ENCODE measurements at regions not wholly inside any gene's neighbourhood (a gene's known extent, or its start where the extent isn't known, plus 50 kb on each side); places are given as distances from the start of the nearest gene placed in this dataset.

DNA sequence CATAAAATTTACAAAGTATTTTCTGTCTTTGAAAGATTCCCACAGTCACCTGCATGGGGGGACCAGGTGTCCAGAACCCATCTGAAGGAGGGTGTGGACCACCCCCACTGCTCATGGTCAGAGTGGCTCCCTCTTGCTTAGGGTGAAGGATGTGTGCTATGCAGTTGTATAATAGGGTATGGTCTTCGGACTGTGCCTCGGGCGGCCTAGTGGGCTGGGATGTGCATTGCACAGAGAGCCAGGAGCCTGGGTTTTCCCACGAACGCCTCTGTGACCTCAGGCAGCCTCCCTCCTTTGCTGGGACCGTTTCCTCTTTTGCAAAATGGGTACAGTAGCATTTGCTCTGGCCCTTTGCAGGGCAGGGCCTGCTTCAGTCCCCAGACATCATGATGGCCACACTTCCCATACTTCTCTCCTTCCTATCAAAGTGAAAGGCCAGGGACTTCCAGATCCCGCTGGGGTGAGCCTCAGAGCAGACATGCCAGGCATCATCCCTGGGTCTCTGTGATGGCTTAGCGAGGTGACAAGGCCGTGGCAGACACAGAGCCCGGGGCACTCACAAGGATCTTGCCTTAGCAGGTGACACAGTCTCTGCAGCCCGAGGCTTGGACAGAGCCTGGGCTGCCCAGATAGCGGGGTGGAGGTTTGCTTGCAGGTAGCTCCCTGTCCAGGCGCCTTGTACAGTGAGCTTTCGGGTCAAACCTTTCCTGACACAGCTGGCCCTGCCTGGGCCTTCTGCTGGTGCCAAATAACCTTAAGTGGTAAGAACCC lies 59.4 kb upstream of the ZNF536 start:
- Histone ChIP-seq H3K4me2 (no peak overlapping the region), H3K9ac (no peak overlapping the region), H4K20me1 (ENCODE audit: insufficient read depth) (no peaks in the 10 kb centered on the region), H2AFZ (ENCODE audit: low read depth) (no peak overlapping the region), H3K9me3 (no peaks in the 10 kb centered on the region), H3F3A (replicated peaks; ENCODE audit: insufficient read depth) (no peaks in the 10 kb centered on the region), H3K27me3 (ENCODE audit: insufficient read depth) (no peaks in the 10 kb centered on the region), H3K36me3 (replicated peaks in 1 of 2; ENCODE audit: control insufficient read depth in 1 of 2, insufficient read depth in 2 of 2, low read length in 1 of 2) (no peaks in the 10 kb centered on the region), H3K79me2 (ENCODE audit: insufficient read depth) (no peaks in the 10 kb centered on the region), H3K9me2 (no peaks in the 10 kb centered on the region), H3K4me1 (ENCODE audit: control insufficient read depth in 1 of 2, insufficient read depth in 2 of 2, low read depth in 1 of 2, low read length in 1 of 2) (no peaks in the 10 kb centered on the region; a peak in 1 of 4 replicates), H3K27ac (ENCODE audit: low read depth in 2 of 2, low read length in 1 of 2) (no peak overlapping the region; a peak in 1 of 4 replicates), H3K4me3 (ENCODE audit: low read depth in 2 of 2, low read length in 1 of 2) (no peak overlapping the region)
- DNase-seq: no peak
- WGBS (ENCODE audit: low lambda C conversion rate): 41% methylated on average over 8 of the region's 14 CpGs
- CTCF ChIA-PET: no interaction called here
- TF ChIP-seq JUND (IDR thresholded peaks at IDR 0.05): no peak
- TF ChIP-seq TAF1 (IDR thresholded peaks at IDR 0.05; ENCODE audit: borderline replicate concordance, low read depth, low read length): no peak
- no peak for TF ChIP-seq YY1 (IDR thresholded peaks at IDR 0.05; ENCODE audit: low read depth)
- TF ChIP-seq RFX5 (IDR thresholded peaks at IDR 0.05; ENCODE audit: low read length): no peak
- POLR2A ChIA-PET: no interaction called here

DNA sequence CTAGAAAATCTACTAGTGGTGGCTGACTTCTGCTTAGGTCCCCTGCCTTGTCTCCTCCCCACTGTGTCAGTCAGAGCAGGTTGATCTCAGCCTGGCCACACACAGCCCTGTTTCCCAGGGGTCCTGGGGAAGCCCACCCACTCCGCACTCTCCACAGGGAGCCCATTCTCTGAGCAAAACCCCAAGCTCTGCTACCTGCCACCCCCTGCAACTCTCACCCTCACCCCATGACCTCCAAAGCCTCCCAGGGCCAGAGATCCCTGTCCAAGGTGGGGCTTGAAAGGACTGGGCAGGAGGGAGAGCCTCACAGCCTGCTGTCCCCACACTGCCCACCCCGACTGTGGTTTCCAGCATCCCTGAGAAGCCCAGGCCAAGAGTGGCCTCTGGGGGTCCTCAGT lies 58.8 kb upstream of the ZNF536 start:
- Histone ChIP-seq H3K27ac (ENCODE audit: low read depth in 2 of 2, low read length in 1 of 2) (no peak overlapping the region), H3F3A (replicated peaks; ENCODE audit: insufficient read depth) (no peaks in the 10 kb centered on the region), H3K4me1 (ENCODE audit: control insufficient read depth in 1 of 2, insufficient read depth in 2 of 2, low read depth in 1 of 2, low read length in 1 of 2) (no peaks in the 10 kb centered on the region; a peak in 1 of 4 replicates), H3K4me2 (no peak overlapping the region), H3K4me3 (ENCODE audit: low read depth in 2 of 2, low read length in 1 of 2) (no peak overlapping the region), H3K9ac (no peak overlapping the region), H3K9me2 (no peaks in the 10 kb centered on the region), H2AFZ (ENCODE audit: low read depth) (no peak overlapping the region), H3K9me3 (no peaks in the 10 kb centered on the region), H4K20me1 (ENCODE audit: insufficient read depth) (no peaks in the 10 kb centered on the region), H3K27me3 (ENCODE audit: insufficient read depth) (no peaks in the 10 kb centered on the region), H3K79me2 (ENCODE audit: insufficient read depth) (no peaks in the 10 kb centered on the region), H3K36me3 (replicated peaks in 1 of 2; ENCODE audit: control insufficient read depth in 1 of 2, insufficient read depth in 2 of 2, low read length in 1 of 2) (no peaks in the 10 kb centered on the region)
- POLR2A ChIA-PET: no interaction called here
- WGBS (ENCODE audit: low lambda C conversion rate): 80% methylated on average over 1 of the region's 2 CpGs
- CTCF ChIA-PET: no interaction called here
- DNase-seq: no peak
- TF ChIP-seq GATA2 (CRISPR knock-in tag; IDR thresholded peaks at IDR 0.05) (no peak), EZH2phosphoT487 (IDR thresholded peaks at IDR 0.05; ENCODE audit: borderline replicate concordance, low read depth) (no peak), TAF1 (IDR thresholded peaks at IDR 0.05; ENCODE audit: borderline replicate concordance, low read depth, low read length) (no peak), GABPA (IDR thresholded peaks at IDR 0.05; ENCODE audit: low read depth) (no peak), POLR2AphosphoS5 (IDR thresholded peaks at IDR 0.05; ENCODE audit: low read depth, low read length) (no peak), RCOR1 (IDR thresholded peaks at IDR 0.05; ENCODE audit: low read length) (no peak), SMC3 (IDR thresholded peaks at IDR 0.05; ENCODE audit: low read depth, low read length) (no peak), TEAD4 (IDR thresholded peaks at IDR 0.05; ENCODE audit: borderline replicate concordance, insufficient read depth) (no peak), RFX5 (IDR thresholded peaks at IDR 0.05; ENCODE audit: low read length) (no peak), EP300 (IDR thresholded peaks at IDR 0.05; ENCODE audit: borderline replicate concordance in 1 of 2, low read depth in 1 of 2, low read length in 1 of 2) (no peak), FOXJ3 (CRISPR knock-in tag; IDR thresholded peaks at IDR 0.05) (no peak), SIN3A (IDR thresholded peaks at IDR 0.05; ENCODE audit: borderline replicate concordance, low read depth, low read length) (no peak), MXI1 (IDR thresholded peaks at IDR 0.05; ENCODE audit: low read depth, low read length) (no peak), TCF12 (IDR thresholded peaks at IDR 0.05) (no peak), RXRA (IDR thresholded peaks at IDR 0.05; ENCODE audit: borderline replicate concordance, low read depth) (no peak)
- TF ChIP-seq, protein P1, sequence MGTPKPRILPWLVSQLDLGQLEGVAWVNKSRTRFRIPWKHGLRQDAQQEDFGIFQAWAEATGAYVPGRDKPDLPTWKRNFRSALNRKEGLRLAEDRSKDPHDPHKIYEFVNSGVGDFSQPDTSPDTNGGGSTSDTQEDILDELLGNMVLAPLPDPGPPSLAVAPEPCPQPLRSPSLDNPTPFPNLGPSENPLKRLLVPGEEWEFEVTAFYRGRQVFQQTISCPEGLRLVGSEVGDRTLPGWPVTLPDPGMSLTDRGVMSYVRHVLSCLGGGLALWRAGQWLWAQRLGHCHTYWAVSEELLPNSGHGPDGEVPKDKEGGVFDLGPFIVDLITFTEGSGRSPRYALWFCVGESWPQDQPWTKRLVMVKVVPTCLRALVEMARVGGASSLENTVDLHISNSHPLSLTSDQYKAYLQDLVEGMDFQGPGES (IDR thresholded peaks at IDR 0.05; ENCODE audit: low read depth, low read length): no peak
- TF ChIP-seq, protein P2, sequence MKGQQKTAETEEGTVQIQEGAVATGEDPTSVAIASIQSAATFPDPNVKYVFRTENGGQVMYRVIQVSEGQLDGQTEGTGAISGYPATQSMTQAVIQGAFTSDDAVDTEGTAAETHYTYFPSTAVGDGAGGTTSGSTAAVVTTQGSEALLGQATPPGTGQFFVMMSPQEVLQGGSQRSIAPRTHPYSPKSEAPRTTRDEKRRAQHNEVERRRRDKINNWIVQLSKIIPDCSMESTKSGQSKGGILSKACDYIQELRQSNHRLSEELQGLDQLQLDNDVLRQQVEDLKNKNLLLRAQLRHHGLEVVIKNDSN (IDR thresholded peaks at IDR 0.05; ENCODE audit: borderline replicate concordance, low read depth): no peak
- TF ChIP-seq, protein P3, sequence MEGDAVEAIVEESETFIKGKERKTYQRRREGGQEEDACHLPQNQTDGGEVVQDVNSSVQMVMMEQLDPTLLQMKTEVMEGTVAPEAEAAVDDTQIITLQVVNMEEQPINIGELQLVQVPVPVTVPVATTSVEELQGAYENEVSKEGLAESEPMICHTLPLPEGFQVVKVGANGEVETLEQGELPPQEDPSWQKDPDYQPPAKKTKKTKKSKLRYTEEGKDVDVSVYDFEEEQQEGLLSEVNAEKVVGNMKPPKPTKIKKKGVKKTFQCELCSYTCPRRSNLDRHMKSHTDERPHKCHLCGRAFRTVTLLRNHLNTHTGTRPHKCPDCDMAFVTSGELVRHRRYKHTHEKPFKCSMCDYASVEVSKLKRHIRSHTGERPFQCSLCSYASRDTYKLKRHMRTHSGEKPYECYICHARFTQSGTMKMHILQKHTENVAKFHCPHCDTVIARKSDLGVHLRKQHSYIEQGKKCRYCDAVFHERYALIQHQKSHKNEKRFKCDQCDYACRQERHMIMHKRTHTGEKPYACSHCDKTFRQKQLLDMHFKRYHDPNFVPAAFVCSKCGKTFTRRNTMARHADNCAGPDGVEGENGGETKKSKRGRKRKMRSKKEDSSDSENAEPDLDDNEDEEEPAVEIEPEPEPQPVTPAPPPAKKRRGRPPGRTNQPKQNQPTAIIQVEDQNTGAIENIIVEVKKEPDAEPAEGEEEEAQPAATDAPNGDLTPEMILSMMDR (IDR thresholded peaks at IDR 0.05): no peak
- TF ChIP-seq, protein P4, sequence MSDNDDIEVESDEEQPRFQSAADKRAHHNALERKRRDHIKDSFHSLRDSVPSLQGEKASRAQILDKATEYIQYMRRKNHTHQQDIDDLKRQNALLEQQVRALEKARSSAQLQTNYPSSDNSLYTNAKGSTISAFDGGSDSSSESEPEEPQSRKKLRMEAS (IDR thresholded peaks at IDR 0.05; ENCODE audit: low read depth): no peak
- TF ChIP-seq, protein P5, sequence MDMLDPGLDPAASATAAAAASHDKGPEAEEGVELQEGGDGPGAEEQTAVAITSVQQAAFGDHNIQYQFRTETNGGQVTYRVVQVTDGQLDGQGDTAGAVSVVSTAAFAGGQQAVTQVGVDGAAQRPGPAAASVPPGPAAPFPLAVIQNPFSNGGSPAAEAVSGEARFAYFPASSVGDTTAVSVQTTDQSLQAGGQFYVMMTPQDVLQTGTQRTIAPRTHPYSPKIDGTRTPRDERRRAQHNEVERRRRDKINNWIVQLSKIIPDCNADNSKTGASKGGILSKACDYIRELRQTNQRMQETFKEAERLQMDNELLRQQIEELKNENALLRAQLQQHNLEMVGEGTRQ (IDR thresholded peaks at IDR 0.05; ENCODE audit: borderline replicate concordance, low read depth, low read length): no peak

Data from SK-N-SH (cell line).